Fibroblast of skin of right quadriceps (primary cell): ENCODE measurements at regions not wholly inside any gene's neighbourhood (a gene's known extent, or its start where the extent isn't known, plus 50 kb on each side); places are given as distances from the start of the nearest gene placed in this dataset.

Experiments used
- DNase-seq: peaks from one replicate; pipeline ENCODE4 v3.0.0-alpha.2; 2013

DNA sequence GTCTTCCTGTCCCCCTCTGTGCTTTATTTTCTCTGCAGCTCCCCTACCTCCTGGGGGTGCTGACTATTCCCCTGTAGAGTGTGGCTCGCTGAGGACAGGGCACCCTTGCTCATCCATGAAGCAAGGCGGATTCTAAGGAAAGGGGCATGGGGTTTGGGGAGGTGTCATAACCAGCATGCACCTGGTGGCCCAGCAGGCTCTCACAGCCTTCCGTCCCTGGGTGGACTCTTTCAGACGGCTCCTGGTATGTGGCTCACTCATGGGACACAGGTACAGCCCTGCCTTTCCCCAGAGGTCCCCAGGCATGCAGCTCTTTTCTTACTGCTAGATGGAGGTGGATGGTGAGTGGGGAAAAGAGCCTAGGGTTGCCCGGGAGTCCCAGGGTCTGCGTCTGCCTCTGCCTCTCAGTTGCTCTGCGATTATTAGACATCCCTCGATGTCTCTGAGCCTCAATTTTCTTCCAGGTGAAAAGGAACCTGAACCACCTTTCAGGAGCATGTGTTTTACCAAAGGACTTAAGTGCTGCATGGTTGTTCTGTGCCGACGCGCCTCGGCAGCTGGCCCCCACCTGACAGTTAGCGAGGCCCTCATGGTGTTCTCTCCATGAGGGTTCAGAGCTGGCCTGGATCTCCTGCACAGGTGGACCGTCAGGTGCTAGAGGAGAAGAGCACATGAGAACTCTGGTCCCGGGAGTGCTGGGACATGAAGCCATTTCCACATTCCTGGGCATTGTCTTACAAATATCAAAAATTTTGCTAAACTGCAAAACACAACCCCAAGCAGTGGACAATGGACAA, 172.5 kb upstream of the SHH start:
- DNase-seq = no peak

DNA sequence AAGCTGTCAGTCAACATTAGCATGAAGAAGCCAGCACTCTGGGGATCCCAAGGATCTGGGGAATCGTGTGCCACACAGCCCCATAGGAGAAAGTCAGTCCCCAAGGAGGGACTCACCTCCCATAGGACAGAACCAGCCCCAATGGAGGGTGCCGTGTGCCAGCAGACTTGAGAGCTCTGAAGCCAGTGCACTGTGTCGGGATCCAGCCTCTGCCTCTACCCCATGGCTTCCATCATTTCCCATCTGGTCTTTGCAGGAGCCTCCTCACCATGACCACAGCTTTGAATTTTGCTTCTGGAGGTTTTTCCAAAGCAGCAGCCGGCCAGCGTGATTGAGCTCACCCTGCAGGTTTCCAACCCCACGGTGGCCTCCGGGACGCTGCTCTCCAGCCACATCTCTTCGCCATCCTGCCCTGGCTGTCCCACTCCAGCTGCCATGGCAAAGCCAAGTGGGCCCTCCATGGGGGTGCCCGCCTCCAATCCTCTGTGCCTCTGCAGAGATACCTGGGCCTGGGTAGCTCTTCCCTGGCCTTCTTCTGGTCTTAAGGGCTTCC, 171.8 kb upstream of the SHH start:
- DNase-seq = no peak

DNA sequence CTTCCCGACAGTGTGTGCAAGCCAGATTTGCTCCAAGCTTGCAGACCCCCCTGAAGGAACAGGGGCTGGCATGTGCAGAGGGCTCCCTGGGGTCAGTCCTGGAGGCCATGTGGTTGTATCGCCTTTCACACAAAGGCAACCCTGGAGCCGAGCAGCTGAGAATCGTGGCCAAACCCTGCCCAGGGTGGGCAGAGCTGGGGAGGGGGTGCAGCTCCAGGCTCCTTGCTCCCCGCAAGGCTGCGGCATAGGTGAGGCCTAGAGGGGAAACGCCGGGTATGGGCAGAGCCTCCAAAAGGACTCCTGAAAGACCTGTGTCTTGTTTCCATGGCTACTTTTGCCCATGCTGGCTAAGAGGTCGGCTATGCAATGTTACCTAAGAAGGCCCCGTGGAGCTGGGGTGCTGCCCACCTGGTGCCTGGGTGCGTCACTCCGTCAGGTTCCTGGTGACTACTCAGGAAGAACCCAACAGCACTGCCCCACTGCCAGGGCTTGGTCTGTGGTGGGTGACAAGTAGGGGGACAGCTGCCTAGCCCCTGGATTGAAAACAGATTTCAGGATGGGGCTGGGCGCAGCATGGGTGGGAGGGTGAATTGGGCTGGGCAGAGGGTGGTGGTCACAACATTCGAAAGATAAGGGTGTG, 171.0 kb upstream of the SHH start:
- no peak for DNase-seq

DNA sequence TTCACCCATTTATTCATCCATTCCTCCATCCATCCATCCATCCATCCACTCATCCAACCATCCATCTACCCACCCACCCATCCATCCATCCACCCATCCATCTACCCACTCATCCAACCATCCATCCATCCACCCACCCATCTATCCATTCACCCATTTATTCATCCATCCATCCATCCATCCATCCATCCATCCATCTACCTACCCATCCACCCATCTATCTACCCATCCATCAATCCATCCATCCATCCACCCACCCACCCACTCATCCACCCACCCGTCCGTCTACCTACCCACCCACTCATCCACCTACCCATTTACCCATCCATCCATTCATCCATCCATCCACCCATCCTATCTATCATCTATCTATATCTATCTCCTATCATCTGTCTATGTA, 169.4 kb upstream of the SHH start:
- no peak for DNase-seq

DNA sequence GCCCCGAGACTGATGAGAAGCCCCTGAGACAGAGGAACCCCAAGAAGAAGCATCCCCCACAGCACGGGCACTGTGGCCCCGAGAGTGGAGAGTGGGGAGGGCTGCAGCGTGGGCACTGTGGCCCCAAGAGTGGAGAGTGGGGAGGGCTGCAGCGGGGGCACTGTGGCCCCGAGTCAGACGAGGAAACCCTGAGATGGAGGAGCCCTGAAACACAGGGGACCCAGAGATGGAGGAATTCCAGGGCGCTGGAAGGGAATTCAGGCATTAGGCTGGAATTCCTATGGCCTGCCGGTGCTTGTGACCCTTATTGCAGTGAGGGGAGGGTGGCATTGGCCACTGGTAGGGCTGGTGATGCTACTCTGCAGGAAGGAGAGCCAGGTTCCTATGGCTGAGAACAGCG, 168.6 kb upstream of the SHH start:
- DNase-seq = no peak

DNA sequence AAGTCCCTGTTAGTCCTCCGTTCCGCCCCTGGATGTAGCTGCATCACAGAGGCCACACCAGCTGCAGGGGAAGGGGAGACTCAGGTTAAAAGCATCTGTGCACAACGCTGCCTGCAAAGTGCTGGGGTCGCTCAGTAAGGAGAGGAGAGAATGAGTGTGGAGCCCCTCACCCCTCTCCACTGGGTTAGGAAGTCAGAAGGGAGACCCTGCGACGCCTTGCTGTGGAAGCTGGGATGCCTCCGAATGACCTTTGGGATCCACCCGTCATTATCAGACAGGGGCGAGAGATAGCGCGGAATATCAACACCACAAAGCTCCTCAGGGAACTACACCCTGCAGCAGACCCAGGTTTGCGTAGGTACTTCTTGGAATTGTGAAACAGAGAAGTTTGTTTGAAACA, 167.7 kb upstream of the SHH start:
- DNase-seq = no peak

DNA sequence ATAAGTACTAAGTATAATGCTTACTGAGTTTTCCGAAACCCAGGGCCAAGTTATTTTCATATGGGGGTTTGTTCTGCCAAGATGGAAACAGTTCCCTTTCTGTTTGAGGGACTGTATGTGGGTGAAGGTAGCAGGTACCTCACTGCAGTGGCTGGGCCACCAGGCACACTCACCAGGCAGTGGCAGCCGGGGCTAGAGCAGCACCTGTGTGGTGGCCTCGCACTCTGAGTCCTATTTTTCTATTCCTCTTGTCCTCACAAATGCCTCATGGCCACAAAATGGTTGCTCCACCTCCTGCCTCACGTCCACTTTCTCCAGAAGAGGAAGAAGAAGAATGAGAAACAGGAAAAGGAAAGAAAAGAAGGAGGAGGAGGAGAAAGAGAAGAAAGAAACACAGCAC, 167.3 kb upstream of the SHH start:
- DNase-seq = no peak

DNA sequence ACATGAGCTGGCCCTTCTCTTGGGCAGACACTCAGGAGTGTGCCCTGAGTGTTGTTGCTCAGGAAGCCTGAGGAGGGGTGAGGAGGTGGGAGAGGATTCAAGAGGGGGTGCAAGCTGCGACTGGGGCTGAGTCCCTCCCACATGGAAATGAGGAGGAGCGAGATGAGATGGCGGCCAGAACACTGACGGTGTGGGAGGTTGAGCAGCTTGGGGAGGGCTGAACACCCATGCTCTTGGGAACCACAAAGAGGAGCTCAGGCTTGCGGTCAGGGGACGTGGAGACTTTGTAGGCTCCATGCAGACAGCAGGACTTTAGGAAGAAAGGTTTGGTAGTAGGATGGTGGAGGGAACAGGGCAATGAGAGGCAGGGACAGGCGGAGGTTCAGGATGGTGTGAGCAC, 163.2 kb upstream of the SHH start:
- no peak for DNase-seq

DNA sequence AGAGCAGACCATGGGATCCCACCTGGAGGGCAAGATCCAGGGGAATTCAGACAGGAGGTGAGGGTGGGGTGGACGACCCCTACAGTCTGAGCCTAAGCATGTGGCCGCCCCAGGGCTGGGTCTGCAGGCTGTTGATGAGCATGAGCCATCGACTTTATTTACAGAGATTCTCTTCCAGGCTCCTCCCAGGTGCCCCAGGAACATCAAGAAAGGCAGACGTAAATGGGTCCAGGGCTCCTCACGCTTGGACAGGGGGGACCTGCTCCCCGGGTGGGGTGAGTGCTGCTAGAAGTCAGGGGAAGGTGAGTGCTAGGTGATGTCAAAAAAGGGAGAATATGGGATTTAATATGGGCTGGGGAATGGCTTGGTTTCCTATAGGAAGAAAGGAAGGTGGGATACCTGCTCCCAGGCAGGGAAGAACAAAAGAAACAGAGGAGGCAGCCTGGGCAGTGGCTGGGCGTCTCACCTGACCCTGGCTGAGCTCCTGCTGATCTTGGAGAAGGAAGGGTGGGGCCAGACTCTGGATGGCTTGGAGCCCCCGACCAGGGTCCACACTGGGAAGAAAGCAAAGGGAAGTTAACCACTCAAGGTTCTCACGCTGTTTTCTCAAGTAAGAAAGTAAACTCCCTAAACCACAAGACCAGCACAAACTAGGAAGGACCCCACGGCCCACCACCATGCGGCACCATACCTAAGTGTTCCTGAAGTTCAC, 162.1 kb upstream of the SHH start:
- DNase-seq = no peak

DNA sequence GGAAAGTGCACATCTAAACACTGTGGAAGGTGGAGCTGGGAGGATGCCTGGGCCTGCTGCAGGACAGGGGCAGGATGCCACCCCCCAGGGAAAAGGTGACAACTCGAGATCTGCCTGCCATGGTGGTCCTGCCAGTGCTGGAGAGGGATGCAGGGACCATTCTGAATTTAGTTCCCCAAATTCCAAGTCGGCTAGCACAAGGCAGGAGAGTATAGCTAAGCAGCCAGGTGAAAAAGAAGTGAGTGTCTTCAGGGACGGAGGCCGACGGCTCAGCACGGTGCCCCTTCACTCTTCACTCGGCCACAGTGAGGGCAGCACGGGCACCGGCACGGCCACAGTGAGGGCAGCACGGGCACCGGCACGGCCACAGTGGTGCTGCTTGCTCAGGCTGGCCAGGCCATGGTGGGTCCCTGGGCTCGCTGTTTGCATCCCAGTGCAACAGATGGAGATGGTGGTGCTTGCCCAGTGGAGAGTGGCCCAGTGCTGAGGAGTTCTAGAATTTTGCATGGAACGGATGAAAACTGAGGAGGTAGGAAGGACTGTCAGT, 161.3 kb upstream of the SHH start:
- DNase-seq = no peak

DNA sequence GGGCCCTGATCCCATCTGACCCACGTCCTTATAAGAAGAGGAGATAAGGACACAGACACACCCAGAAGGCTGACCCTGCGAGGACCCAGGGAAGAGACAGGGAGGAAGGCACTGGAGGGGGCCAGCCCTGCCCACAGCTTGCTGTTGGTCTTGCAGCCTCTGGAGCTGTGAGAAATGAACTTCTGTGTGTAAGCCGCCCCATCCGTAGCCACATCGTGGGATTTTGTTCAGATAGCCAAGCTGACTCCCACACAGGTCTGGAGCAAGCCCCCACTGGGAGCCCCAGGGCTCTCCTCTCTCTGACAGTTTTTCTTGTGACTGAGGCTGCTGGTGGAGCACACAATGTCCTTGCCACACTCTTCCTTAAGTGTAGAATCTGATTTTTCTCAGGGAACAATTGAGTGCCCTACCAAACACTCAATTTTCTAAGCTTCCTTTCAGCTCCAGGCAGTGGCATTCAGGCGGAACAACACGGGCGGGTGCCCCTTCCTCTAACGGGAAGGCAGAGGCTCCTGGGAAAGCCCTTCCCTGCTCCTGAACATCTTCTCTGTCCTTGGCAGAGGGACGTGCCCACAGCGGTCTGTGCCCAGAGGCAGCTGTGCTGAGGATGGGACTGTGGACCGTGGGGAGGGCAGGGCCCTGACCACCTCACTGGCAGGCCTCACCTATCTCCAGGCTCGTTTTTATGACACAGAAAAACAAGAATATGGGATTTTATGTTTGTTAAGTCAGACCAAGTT, 160.6 kb upstream of the SHH start:
- no peak for DNase-seq

DNA sequence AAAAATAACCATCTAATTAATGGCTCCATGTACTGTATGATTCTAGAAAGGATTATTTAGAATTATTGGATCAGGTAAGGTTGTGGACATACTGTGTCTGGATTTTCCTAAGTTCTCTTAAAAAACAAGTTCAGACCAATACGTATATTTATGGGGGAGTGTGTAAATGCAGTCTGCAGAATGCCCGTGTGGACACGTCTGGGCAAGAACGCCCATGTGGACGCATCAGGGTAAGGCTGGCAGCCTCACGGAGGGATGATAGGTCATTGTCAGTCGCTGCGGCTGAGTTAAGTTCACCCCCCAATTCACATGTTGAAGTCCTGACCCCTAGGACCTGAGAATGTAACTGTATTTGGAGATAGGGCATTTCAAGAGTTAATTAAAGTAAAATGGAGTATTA, 160.0 kb upstream of the SHH start:
- DNase-seq = no peak

DNA sequence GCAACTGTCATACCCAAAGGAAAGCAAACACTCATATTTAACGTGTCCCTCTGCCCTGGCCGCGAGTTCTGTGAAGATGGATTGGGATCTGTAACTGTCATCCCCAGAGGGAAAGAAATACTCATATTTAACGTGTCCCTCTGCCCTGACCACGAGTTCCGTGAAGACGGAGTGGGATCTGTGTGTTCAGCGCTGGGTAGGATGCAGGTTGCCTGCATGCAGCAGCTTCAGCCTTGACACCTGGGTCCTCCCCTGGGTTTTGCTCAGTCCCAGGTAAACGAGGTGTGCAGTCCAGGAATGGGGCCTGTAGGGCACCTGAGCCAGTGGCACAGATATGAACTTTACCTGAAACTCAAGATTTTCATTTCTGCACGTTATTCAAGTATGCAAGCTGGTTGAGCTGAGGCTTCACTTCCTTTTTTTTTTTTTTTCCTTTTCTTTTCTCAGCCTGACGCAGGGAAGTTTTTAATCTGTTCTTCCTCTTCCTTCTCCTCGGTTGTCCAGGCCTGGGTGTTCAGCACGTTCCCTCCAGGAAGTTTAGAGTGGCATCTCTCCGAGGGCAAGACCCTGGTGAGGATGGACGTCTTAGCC, 159.0 kb upstream of the SHH start:
- DNase-seq = no peak

DNA sequence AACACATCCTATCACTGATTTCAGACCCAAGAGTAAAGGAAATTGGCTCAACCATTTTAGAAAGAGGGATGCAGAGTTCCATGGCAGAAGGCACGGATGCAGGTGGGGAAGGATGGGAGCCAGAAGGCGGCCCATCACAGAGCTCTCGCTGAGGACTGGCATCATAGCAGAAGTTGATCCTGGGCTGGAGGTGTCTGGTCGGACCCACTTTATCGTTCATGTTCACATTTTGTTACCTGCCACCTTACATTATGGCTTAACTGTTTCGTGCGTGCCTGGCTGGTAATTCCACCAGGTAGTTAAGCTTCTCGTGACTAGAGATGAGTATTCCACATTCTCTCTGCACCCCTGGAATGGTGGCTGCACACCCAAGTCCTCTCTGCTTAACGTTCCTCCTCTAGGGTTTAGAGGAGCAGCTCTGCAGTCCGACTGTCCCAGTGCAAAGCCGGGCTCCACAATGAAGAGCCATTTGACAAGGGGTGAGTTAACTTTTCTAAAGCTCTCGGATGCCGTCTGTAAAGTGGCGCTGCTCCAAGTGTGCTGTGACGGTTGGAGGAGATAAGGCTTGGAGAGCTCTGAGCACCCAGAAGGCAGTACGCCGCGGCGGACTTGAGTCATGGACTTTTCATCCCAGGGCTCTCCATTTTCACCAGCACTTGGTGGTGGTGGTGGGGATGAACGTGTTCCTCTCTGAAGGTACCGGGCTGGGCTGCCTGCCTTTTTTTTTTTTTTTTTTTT, 157.1 kb upstream of the SHH start:
- no peak for DNase-seq

DNA sequence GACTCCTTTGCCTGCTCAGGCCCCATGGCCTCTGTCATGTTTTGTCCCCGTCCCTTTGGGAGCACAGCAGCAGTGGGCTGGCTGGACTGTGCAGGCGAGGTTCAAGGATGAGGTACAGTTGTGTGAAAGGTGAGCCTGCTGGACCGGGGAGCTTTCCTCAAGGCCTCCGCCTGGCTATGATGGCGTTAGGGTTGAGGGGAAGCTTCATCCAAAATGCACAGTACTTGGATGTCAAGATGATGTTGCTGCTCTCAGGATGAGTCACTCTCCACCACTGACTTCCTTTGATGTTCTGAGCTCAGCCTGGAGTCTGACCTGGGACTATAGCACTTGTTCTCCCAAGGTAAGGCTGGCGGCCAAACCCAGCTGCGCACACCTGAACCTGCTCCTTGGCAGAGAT, 152.7 kb upstream of the SHH start:
- DNase-seq = no peak

DNA sequence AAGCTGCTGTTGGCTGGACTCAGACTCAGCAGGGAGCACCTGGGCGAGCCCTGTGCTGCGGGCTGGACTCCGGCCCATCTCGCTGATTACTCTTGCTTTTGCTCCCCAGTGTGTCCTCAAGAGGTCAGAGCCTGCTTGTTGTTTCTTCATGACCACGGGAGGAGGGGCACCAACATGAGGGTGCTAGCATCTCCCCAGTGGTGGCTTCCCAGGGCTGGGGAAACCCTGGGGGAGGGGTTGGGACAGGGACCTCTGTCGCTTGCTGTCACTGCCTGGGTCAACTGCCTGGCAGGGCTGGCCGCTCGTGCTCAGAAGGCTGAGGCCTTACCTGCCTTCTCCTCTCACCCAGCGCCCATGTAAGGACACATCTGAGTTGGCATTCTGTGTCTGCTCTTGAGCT, 152.3 kb upstream of the SHH start:
- DNase-seq = no peak

DNA sequence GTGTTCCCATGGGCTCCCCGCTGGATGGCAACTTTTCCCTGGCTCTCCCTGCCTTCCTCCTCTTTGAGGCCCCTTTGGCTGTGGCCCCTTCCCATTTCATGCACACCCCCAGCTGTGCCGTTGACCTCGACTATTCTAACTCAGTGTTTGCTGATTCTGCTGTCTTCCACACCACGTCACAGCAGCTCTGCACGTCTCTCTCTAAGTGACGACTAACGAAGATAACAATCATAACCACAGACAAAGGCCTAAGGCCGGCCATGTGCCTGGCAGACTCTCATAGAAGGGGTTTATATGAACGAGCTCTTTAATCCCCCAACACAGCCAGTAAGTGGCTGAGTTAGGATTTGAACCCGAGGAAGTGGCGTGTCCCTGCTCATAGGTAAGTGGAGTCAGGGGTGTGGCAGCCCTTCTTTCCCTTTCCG, 151.5 kb upstream of the SHH start:
- DNase-seq = no peak

DNA sequence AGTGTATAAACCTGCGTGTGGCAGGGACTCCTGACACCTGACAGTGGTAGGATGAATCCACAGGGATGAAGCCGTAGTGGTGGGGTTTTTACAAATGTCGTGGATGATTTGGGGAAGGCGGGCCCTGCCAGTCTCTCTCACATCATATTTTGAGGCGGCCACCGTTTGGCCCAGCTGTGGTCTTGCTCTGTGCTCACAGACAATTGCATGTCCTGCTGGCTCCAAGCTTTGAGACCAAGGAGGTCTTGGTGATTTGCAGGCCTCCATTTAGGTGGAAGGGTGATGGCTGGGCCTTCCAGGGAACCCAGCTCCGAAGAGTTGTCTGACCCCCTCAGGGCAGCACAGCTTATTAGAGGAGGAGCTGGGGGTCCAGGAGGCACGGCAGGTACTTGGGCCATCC, 151.1 kb upstream of the SHH start:
- no peak for DNase-seq

DNA sequence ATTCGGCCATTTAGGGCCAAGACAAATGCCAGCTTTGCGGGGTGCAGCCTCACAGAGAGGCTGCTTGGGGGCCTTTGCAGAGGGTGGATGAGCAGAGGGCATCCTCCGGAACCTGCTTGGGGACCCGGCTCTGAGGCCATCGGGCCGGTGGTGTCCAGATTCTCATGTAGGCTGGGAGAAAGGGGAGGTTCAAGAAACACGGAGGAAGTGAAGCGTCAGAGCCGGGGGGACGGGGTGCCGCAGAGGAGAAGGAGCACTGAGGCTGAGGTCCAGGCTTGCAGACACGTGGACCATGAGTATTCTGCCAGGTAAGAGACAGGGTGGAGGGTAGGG, 150.7 kb upstream of the SHH start:
- no peak for DNase-seq

DNA sequence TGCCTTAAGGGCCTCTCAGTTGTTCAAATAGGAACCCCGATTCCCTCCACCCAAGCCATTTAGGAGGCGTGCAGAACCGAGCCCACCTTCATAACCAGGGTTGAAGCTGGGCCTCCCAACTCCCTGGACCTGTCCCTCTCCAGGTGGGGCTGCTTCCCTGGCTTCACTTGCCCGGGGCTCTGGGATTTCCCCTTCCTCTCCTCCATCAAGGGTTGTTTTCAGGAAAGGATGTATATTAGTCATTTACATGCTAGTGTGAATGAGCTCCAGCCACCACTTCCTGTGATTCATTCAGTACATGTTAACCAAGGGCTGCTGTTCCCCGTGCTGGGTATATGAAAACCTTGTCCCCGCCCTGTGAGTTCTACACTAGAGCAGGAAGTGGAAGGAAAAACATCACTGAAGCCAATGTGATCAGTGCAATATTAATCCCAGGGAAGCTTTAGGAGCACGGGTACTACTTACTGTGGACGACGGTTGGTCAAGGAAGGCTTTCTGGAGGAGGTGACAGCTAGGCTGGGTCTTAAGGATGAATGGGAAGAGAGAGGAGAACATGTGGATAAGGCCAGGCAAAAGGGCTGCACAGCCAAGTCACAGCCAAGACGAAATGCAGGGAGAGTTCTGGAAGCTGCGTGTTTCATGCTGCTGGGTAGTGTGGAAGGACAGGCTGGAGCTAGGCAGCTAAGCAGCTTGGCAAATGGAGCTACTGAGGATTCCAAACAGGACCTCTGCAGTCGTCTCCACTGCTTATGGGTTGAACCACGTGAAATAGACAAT, 150.1 kb upstream of the SHH start:
- DNase-seq = peak; percentile 14
